OCI-LY1 (cell line): ENCODE measurements at regions not wholly inside any gene's neighbourhood (a gene's known extent, or its start where the extent isn't known, plus 50 kb on each side); places are given as distances from the start of the nearest gene placed in this dataset.

Source experiments
- H2AFZ ChIP-seq: fragments of 200-600 bp; sonication (generic), shearing (Covaris generic); 2 replicates; pipeline ENCODE4 v1.6.0; 2014; ENCODE audit warnings: antibody characterized with exemption, mild to moderate bottlenecking, low read length
- H3F3A ChIP-seq: fragments of 200-600 bp; sonication (generic), shearing (Covaris generic); 2 replicates; pipeline ENCODE4 v1.6.0; 2014; ENCODE audit warnings: mild to moderate bottlenecking, antibody characterized with exemption, low read length, moderate library complexity; ENCODE audit not compliant: insufficient read depth
- H3K27ac ChIP-seq: fragments of 200-600 bp; sonication (generic); 2 replicates; pipeline ENCODE4 v1.5.1; 2014; ENCODE audit warnings: low read length, mixed run types, mild to moderate bottlenecking, low read depth; ENCODE audit not compliant: poor library complexity, severe bottlenecking
- H3K27me3 ChIP-seq: fragments of 200-600 bp; sonication (generic); 2 replicates; pipeline ENCODE4 v1.6.0; 2014; ENCODE audit warnings: antibody characterized with exemption, mild to moderate bottlenecking, low read length, moderate library complexity; ENCODE audit not compliant: insufficient read depth
- H3K36me3 ChIP-seq: fragments of 200-600 bp; sonication (generic); 2 replicates; pipeline ENCODE4 v1.6.1; 2014; ENCODE audit warnings: mild to moderate bottlenecking, antibody characterized with exemption, low read length, moderate library complexity, mixed read lengths; ENCODE audit not compliant: insufficient read depth
- H3K4me1 ChIP-seq: fragments of 200-600 bp; sonication (generic); 2 replicates; pipeline ENCODE4 v1.5.1; 2014; ENCODE audit warnings: mild to moderate bottlenecking, low read length, moderate library complexity; ENCODE audit not compliant: insufficient read depth, severe bottlenecking
- H3K4me2 ChIP-seq: fragments of 200-600 bp; sonication (generic), shearing (Covaris generic); 2 replicates; pipeline ENCODE4 v1.6.1; 2014; ENCODE audit warnings: low read length
- H3K4me3 ChIP-seq: fragments of 200-600 bp; sonication (generic); 2 replicates; pipeline ENCODE4 v1.5.1; 2014; ENCODE audit warnings: low read length, low read depth, mild to moderate bottlenecking, mixed read lengths; ENCODE audit not compliant: poor library complexity, severe bottlenecking
- H3K79me2 ChIP-seq: fragments of 200-600 bp; shearing (Covaris generic); 2 replicates; pipeline ENCODE4 v1.6.1; 2016; ENCODE audit warnings: mixed run types, low read length, mixed read lengths; ENCODE audit not compliant: insufficient read depth
- H3K9ac ChIP-seq: fragments of 200-600 bp; sonication (generic), shearing (Covaris generic); 2 replicates; pipeline ENCODE4 v1.6.1; 2014; ENCODE audit warnings: mild to moderate bottlenecking, low read length, mixed read lengths
- H3K9me2 ChIP-seq: fragments of 200-600 bp; sonication (generic), shearing (Covaris generic); 2 replicates; pipeline ENCODE4 v1.6.1; 2014; ENCODE audit warnings: low read depth, mild to moderate bottlenecking, low read length, mixed read lengths
- H3K9me3 ChIP-seq: fragments of 200-600 bp; shearing (Covaris generic); 2 replicates; pipeline ENCODE4 v1.6.1; 2014; ENCODE audit warnings: low read length, mixed read lengths
- H4K20me1 ChIP-seq: fragments of 200-600 bp; sonication (generic), shearing (Covaris generic); 2 replicates; pipeline ENCODE4 v1.6.0; 2016; ENCODE audit warnings: mild to moderate bottlenecking, low read length; ENCODE audit not compliant: insufficient read depth
- CTCF ChIP-seq: fragments of 200-600 bp; sonication (generic), shearing (Covaris generic); IDR thresholded peaks from 2 replicates; pipeline ENCODE4 v1.5.1; 2017; ENCODE audit warnings: mild to moderate bottlenecking, antibody characterized with exemption, low read length, moderate library complexity, mixed read lengths
- EZH2 ChIP-seq: fragments of 200-600 bp; sonication (generic), shearing (Covaris generic); IDR thresholded peaks from 2 replicates; pipeline ENCODE4 v1.8.0; 2017; ENCODE audit warnings: borderline replicate concordance, mixed run types, mild to moderate bottlenecking, antibody characterized with exemption, low read length, moderate library complexity, mixed read lengths

GRCh38 chr4:14143892-14144291 lies 516.4 kb upstream of the BOD1L1 start:
- Histone ChIP-seq H4K20me1 (no peaks in the 10 kb centered on the region), H3F3A (no peaks in the 10 kb centered on the region), H3K36me3 (no peaks in the 10 kb centered on the region), H3K9me3 (no peaks in the 10 kb centered on the region), H3K9me2 (no peaks in the 10 kb centered on the region), H3K4me3 (no peak overlapping the region), H3K9ac (no peak overlapping the region), H3K4me1 (no peaks in the 10 kb centered on the region), H3K4me2 (no peak overlapping the region), H2AFZ (no peak overlapping the region), H3K27ac (no peak overlapping the region), H3K27me3 (no peaks in the 10 kb centered on the region), H3K79me2 (no peaks in the 10 kb centered on the region)
- TF ChIP-seq EZH2 (no peak), CTCF (no peak)

DNA sequence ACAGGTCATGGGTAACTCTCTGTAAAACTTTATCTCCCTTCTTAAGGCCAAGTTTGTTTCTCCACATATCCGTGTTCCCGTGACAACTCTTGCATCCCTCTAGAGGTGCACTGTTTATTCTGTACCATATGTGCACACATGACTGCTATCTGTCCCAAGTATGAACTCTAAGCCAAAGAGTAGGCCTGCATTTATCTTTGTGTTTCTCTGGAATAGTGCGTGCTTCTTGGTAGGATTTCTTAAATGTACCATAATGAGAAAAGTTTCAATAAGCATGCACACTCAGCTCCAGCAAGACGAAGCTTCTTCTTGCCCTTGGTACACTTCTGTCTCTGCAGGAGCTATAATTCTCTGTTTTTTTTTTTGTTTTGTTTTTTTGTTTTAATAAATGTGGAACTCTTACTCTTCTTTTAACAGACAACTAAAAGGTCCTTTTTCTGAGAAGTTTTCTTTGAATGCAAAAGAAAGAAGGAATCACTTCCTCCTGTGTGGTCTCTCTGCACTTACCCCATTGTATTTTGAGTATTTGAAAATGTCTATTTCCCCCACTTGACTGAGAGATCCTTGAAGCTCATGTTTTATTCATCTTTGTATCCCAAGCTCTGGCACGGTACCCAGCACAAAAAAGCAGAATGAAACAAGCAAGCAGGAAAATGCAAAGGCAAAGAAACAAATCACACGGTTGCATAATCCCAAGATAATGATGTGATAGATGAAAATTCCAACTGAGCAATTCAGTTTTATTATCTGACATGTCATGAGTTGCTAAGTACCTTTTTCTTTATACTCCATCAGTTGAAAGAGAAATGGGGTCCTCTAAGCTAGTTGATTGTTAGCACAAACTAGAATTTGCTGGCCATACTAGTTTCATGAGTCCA lies 521.9 kb upstream of the BOD1L1 start:
- no peak overlapping the region for H3K9ac ChIP-seq
- H3K9me3 ChIP-seq = no peaks in the 10 kb centered on the region
- no peak overlapping the region for H3K4me3 ChIP-seq
- no peaks in the 10 kb centered on the region for H3K79me2 ChIP-seq
- H3K27ac ChIP-seq = no peak overlapping the region
- no peaks in the 10 kb centered on the region for H3F3A ChIP-seq
- H3K4me2 ChIP-seq = no peak overlapping the region
- H3K36me3 ChIP-seq = no peaks in the 10 kb centered on the region
- H2AFZ ChIP-seq = no peak overlapping the region
- H3K9me2 ChIP-seq = no peaks in the 10 kb centered on the region
- no peaks in the 10 kb centered on the region for H4K20me1 ChIP-seq
- H3K27me3 ChIP-seq = no peaks in the 10 kb centered on the region
- no peak for TF ChIP-seq CTCF
- no peak for TF ChIP-seq EZH2
- H3K4me1 ChIP-seq = no peaks in the 10 kb centered on the region

- no peak overlapping the region for H3K4me2 ChIP-seq
- no peaks in the 10 kb centered on the region for H3K4me1 ChIP-seq
- H3K9me2 ChIP-seq = no peaks in the 10 kb centered on the region
- H3K27me3 ChIP-seq = no peaks in the 10 kb centered on the region
- no peak overlapping the region for H2AFZ ChIP-seq
- no peaks in the 10 kb centered on the region for H3F3A ChIP-seq
- H3K9me3 ChIP-seq = no peaks in the 10 kb centered on the region
- H3K4me3 ChIP-seq = no peak overlapping the region
- no peaks in the 10 kb centered on the region for H3K36me3 ChIP-seq
- H3K79me2 ChIP-seq = no peaks in the 10 kb centered on the region
- TF ChIP-seq CTCF (no peak), EZH2 (no peak)
- H3K27ac ChIP-seq = no peak overlapping the region
- no peaks in the 10 kb centered on the region for H4K20me1 ChIP-seq
- no peak overlapping the region for H3K9ac ChIP-seq
Observed at GRCh38 chr4:14151101-14151500, 523.6 kb upstream of the BOD1L1 start.
